NCI-H1417 treated with DMSO at 0.1 percent for 48 hours (cell line): ENCODE measurements at regions not wholly inside any gene's neighbourhood (a gene's known extent, or its start where the extent isn't known, plus 50 kb on each side); places are given as distances from the start of the nearest gene placed in this dataset.

Experiments
- DNase-seq: peaks from one replicate; lab custom pipeline; 2025; lab: John Stamatoyannopoulos, UW

DNA sequence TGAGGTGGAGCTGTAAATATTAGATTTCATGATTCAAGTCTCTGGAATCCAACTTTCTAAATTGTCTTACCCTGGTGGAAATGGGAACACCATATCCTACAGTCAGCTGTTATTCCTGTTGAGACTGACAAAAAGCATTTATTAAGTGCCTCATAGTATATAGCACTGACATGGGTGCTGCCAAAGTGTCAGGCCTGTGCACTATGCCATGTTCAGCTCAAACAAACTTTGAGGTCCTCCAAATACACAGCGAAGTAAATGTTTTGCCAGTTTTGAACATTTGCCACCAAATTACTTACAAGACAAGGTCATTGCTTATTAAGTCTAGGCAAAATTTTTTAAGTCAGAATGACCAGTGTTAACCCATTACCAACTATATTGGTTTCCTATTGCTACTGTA lies 162.9 kb upstream of the SLC25A13 start:
- no peak for DNase-seq

DNA sequence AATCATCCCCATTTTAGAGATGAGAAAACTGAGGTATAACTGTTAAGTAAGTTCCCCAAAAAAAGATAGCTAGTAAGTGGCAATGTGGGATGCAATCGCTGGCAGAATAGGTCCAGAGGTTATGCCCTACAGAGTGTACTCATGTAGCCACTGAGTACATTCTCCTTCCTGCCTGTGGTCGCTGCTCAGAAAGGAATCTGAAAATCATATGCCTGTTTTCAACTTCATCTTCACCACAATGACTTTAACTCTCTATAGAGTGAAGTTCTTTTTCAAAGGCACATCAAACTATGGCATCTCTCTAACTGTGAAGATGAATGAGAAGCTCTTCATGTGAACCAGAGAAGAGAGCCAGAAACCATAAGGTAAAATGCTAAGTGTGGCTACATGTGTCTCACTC lies 162.2 kb upstream of the SLC25A13 start:
- DNase-seq, result no peak

DNA sequence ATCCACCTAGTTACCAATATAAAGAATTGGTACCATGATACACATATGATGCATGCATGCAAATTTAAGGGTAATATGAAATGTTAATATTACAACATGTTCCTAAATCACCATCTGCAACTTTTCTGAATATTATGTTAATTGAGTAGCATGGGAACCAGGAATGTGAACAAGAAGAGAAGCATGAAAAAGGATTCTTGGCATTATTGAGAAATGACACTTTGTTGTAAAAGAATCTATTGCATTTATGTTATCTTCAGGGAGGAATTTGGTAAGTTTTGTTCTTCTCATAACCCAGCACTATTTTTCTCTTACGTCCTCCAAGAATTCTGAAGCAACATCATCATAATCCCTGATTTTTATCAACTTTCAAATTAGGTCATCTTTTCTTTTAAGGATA lies 159.9 kb upstream of the SLC25A13 start:
- DNase-seq, result no peak

DNA sequence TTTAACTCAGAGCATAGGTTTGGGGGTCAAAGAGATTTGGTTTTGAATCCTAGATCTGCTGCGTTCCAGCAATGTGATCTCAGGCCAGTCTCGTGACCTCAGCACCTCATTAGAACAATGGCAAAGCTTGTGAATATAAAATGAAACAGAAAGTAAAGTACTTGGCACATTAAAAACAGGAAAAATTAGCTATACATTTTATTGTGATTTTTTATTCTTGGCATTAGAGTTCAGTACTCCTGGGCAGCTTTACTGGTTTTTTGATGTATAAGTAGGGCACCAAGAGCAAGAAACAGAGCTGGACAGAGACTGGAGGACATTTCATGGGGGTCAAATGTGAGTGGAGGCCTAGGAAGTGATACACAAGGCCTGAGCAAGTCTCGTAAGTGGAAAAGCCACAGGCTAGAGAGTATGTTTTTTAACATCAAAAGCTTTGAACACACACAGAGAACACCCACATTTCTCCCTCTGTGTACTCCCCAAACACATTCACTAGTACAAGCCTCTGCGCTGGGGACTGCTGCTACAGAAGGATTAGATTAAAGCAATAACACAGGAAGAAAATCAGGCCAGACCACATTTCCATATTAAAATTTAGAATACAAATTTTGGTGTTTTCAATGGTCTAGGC lies 157.2 kb upstream of the SLC25A13 start:
- DNase-seq, result no peak

DNA sequence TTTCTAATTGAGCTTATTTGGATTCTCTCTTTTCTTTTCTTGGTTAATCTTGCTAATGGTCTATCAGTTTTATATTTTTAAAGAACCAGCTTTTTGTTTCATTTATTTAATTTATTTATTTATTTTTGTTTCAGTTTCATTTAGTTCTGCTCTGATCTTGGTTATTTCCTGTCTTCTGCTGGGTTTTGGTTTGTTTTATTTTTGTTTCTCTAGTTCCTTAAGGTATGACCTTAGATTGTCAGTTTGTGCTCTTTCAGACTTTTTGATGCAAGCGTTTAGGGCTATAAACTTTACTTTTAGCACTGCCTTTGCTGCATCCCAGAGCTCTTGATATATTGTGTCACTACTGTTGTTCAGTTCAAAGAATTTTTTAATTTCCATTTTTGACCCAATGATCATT lies 149.7 kb upstream of the SLC25A13 start:
- DNase-seq, result no peak

DNA sequence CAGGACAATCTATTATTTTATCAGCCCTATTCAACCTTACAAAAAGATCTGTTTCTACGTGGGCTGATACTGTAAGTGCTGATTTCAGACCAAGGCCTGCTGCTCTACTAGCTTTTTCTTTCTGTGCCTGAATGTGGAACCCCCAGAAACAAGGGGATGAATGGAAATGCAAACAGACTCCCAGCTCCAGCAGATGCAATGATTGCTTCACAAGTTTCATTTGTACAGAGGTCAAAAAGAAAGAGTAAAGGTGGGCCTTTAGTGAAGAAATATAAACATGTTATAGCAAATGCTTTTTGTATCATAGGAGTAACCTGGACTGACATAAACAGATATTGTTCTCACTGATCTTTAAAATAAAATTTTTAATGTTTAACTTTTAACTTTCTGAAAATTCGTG lies 130.2 kb upstream of the SLC25A13 start:
- DNase-seq, result no peak

DNA sequence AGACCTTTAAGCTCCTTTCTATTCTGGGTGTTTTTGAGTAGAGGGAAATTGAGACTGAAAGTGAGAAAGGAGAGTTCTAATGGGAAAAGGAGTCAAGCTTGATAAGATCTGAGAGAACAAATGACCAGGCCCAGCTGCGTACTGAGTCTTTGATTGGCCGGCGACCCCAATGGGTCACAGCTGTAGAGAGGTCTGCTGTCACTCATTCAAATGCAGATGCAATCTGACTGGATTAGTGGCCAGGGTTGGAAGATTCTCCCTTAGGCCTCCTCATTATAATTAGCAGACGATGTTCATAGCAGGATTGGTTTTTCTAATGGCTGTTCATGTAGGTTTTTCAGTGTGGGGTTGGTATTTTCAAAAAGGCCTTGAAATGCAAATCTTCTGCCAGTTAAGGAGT lies 127.2 kb upstream of the SLC25A13 start:
- no peak for DNase-seq

DNA sequence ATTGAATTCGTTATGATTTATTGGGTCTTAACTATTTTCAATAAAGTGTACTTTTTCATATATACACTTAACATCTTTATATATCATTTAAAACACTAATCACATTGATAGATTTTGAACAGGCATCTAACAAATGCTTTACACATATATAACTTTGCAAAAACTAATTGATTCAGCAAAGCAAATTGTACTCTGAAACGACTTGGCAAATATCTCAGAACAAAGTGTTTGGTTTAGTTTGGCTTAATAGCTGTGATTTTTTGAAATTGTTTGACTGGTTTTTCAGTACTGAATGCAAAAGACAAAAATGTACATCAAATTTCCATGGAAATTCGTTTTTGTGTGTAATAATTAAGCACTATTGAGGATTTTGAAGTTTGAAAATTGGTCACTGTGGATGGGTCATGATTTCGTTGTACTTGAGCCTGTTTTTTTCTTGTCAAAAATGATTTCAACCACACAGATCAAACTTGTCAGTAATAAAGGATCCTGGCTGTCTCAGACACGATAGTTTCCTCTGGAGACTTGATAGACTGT lies 125.3 kb upstream of the SLC25A13 start:
- no peak for DNase-seq

DNA sequence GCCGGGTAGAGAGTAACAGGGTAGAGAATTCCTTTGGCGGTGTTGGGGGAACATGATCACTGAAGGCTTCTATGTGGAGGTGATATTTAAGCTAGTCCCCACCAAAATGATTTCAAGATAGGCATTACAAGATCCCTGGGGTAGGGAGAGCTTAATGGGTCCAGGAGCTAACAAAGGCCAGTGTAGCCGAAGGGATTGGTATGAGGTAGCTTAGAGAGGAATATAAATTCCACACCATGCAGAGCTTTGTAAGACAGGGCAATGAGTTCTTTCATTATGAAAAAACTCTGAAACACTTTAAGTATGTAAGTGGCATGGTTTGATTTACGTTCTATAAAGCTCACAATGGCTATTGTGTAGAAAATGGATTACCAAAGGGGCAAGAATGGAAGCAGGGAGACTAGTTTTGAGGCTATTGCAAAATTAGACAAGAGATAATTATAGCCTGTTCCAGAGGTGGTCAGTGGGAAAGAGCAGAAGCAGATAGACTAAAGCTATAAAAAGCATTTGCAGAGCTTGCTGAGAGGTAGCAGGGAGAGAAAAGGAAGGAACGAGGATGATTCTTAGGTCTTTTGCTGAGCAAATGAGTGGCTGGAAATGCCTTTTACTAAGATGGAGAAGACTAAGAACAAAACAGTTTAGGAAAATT lies 119.7 kb upstream of the SLC25A13 start:
- peak; percentile 50 for DNase-seq

DNA sequence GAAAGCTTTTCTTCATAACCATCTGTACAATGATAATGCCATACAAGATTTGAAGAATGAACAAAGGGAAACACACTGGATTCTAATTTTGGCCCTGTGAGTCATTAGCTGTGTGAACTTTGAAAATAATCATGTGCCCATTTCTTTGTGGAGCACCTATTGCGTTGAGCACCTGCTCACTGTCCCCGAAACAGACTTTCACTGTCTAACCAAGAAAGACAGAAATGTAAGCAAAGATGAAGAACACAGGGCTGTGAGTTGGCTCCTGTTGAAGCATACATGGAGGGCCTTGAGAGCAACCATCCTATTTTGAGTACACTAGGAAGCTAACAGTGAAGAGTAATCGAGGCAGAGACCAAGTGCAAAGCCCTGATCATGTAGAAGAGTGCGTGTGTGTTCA lies 118.4 kb upstream of the SLC25A13 start:
- DNase-seq, result no peak

DNA sequence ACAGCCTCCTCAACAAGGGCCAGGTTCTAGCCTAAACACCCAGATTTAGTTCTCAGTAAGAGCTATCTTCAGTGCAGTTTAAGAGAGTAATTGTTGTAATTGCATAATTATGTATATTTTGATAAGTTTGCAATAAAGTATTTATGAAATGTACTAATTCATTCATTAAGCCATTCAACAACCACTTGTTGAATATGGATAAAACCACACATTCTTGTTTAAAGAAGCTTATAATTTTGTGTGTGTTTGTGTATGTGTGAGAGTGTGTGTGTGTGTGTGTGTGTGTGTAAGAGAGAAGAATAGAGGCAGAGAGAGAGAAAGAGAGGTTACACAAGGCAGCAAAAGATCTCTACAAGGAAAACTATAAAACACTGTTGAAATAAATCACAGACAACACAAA lies 115.0 kb upstream of the SLC25A13 start:
- DNase-seq, result no peak

DNA sequence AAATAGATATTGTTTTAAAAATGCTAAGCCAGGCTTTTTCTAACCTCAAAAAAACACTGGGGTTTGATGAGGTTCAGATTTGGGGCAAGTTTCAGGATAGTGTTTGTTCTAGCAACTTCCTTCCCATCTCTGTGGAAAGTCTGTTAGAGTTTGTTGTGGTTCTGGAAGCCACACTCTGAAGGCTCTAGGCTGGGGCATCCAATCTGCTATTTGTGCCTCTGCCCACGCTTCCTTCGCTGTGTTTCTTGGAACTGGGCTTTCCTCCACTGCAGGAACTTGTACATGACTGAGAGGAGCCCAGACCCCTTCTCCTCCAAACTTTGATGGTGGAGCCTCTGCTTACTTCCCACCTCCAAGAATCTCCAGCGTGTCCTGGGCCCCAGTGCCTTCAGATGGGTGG lies 108.5 kb upstream of the SLC25A13 start:
- no peak for DNase-seq

DNA sequence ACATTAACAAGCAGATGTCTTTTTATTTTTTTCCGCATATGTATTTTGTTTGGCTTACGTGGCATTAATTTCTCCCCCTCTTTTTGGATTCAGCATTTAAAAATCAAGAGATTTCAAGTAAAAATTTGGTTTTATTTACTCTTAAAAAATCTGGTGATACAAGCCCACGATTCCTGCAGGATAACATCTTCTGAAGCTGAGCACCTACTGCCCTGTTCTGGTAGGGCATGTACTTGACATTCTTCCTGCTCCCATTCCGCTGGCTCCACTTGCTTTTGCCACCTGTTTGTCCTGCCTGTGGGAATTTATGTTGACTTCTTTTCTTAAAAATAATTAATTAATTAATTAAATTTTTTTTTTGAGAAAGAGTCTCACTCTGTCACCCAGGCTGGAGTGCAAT lies 105.2 kb upstream of the SLC25A13 start:
- no peak for DNase-seq

DNA sequence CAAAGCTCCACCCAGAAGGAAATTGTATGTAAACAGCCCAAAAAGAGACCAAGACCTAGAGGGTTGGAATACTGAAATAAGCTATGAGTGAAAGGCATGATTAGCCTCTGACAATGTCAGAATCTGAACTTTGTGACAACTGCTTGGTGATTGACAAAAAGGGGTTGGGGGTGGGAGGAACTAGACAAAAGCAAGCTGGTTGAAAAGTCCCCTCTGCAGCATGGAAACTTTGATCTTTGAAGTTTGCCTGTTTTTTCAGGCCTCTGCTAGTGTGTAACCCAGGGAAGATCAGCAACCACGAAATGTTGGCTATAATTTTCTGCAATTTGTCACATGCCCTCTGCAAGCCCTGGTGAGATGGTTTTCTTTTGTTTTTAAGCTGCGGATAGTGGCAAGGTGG lies 104.8 kb upstream of the SLC25A13 start:
- no peak for DNase-seq

DNA sequence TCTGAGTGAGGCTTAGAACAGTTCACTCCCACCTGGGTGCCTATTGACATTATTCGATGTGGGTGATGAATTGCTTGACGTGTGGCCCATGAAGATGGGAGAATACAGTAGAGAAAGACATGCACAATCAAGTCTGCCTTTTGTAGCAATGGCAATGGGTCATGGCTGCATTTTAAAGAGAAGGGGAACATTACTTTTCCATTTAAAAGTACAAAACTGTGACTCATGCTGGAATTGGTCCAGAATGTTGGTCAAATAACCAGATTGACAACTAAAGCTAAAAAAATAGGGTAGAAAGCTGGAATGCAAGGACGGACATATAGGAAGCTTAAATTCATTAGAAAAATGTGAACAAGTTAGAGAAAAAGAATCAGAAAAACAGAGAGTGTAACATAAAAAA lies 104.1 kb upstream of the SLC25A13 start:
- no peak for DNase-seq

DNA sequence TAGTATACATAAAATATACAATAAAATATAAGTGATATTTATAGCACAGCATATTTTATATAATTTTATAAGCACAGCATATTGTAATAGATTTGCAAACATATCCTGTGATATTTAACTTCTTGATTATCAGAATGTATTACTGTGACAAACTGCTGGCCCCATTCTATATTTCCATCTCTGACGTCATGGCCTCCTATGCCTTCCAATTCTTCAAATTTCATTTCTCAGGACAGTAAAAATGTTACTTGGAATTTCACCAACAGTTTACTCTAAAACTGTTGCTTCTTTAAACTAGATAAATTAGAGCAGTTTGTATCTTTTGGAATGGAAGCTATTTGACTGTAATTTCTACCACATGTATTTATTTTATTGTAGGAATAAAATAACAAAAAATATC lies 102.5 kb upstream of the SLC25A13 start:
- DNase-seq, result no peak

DNA sequence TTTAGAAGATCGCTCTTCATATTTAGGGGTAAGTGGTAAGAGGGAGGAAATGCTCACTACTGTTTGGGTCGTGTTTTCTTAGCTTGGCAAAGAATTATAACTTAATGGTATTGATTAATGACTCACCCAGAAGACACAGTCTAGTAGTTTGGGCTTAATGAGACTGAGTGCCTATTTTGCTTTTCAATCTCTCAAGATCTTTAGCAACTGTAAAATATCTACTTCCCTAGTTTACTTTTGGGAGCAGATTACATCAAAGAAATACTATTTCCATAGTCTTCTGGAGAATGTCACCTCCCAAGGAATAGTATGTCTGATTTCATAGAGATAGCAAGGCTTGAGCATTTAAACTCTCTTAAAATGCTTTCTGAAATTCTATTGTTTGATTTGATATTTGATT lies 100.5 kb upstream of the SLC25A13 start:
- DNase-seq, result no peak

DNA sequence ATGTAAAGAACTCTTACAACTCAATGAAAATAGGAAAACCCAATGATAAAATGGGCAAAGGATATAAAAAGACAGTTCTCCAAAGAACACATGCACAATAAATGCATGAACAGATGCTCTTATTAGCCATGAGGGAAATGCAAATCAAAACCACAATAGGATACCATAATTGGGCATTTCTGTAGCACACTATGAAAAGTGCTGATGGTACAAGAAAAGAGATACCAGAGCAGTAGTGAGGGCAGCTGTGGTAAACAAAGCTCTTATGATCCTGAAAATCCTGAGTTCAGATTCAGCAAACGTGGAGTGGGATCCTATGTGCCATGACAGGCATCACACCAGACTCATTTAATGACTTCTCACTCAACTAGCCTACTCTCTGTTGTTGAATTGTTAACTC lies 96.7 kb upstream of the SLC25A13 start:
- no peak for DNase-seq

DNA sequence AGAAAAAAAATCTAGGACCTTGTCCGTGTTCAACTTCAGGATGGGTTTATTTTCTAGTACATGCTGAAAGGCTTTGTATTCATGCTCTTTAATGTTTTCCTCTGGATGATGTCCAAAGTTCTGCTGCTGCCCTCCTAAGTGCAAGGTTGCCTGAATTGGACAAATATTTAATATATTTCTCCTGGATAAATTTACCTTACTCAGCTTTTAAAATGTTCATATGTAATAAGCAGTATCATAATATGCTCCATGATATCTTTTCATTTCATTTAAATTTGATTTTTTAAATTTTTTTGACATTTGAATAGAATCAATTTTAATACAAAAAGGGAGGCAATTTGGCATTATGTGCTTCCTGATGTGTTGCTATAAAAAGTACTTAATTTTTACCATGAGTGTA lies 95.9 kb upstream of the SLC25A13 start:
- no peak for DNase-seq

DNA sequence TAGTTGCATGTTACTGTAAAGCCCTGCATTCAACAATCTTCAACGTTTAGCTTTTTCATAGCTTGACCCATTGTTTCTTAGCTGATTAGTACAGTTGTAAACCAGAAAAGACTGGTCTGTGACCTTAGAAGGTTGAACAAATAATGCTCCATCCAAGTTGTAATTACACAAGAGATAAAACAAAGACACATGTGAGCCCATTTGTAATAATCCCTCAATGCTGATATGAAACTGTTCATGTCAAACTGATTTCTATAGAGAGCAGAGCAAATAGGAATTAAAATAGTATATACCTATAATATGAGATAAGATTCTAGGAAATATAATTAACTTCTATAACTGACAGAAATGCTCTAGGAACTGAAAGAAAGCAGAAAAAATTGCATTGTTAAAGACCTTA lies 94.7 kb upstream of the SLC25A13 start:
- DNase-seq, result no peak

DNA sequence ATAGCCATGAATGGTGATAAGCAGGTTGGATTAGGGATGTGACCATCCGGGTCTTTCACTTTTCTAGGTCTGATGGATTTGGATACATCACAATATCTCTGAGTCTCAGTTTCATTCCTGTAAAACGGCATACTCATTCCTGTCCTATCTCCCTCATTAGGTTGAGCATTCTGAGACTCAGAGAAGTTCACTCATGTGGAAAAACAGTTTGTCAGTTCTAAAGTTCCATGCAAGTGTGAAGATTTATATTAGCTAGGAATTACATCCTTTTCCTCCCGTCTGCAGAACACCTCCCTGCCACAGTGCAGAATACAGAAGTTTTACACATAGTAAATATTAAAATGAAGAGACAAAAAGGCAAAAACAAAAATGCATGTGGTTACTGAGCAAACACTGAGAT lies 94.2 kb upstream of the SLC25A13 start:
- DNase-seq, result no peak

DNA sequence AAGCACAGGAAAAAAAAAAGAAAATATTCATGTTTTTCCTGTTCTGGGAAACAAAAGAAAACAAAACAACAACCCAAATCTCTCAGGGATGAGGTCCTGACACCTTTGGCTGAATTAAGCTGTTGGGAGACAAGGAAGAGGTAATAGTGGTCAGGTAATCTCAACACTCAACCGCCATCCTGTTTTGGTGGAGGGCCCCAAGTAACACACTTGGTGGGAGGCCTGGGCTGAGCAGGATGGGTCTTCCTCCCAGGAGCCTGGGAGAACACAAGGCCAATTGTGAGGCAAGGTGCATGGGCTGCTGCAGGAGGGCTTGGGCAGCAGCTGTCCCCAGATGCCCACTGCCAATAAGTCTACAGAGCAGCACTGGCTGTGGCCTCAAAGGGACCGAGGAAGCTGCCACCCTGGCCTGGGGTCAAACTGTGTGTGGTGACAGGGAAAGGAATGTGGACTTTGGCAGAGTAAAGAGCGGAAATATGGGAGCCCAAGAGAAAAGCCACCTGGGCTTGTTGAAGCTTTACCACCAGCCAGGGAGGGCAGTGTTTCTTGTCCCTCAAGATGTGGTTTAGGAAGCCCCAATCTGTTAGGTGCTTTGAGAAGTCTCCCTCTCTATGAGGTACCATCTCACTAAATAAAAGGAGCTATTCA lies 93.5 kb upstream of the SLC25A13 start:
- no peak for DNase-seq

DNA sequence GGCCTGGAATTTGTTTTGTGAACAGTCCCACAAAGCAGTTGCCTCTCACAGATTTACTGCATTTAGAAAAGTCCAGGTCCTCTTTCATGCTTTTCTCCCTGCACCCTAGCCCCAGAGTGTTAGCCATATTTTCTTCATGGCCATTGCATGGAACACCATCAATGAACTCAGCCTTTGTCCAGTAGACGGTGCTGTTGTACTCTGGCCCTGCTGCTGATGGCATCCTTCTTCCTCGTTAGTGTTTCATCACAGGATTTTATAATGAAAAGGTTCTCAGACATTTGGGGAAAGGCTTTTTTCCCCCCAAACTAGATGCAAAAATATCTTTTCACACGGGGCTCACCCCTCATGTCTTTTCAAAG lies 93.0 kb upstream of the SLC25A13 start:
- peak; percentile 47 for DNase-seq
